ENCODE measurements at regions not wholly inside any gene's neighbourhood (a gene's known extent, or its start where the extent isn't known, plus 50 kb on each side); places are given as distances from the start of the nearest gene placed in this dataset.

- Mint-ChIP-seq H3K4me1 (no peaks in the 10 kb centered on the region), H3K27ac (no peak overlapping the region), H3K4me3 (no peak overlapping the region), H3K9me3 (peaks cover 0 to 17% (median 4%) of the 10 kb centered on the region in 7 donors), H3K27me3 (peaks cover 11 to 25% (median 12%) of the 10 kb centered on the region in 3 donors), H3K36me3 (peaks cover 0 to 7% of the 10 kb centered on the region in 2 donors)
- DNase-seq (no peak), ATAC-seq (ENCODE audit: low read depth in 2 of 2) (no peak)
Measured at GRCh38 chr2:160837416-160837815, 322.8 kb upstream of the TANK start.

- no peak overlapping the region for H3K27ac Mint-ChIP-seq
- DNase-seq: no peak
- peaks cover 0 to 7% of the 10 kb centered on the region in 2 donors for H3K36me3 Mint-ChIP-seq
- H3K9me3 Mint-ChIP-seq: peaks cover 0 to 19% (median 4%) of the 10 kb centered on the region in 7 donors
- no peak for ATAC-seq (ENCODE audit: low read depth in 2 of 2)
- peaks cover 11 to 25% (median 12%) of the 10 kb centered on the region in 3 donors for H3K27me3 Mint-ChIP-seq
- H3K4me3 Mint-ChIP-seq: no peak overlapping the region
- no peaks in the 10 kb centered on the region for H3K4me1 Mint-ChIP-seq
Measured at GRCh38 chr2:160838147-160838546, 322.1 kb upstream of the TANK start.

- Mint-ChIP-seq H3K27me3 (peaks cover 11 to 25% (median 15%) of the 10 kb centered on the region in 3 donors), H3K4me3 (no peak overlapping the region), H3K4me1 (no peaks in the 10 kb centered on the region), H3K36me3 (peaks cover 0 to 7% of the 10 kb centered on the region in 2 donors), H3K9me3 (peaks cover 5 to 24% (median 8%) of the 10 kb centered on the region in 7 donors), H3K27ac (no peak overlapping the region)
- ATAC-seq (ENCODE audit: low read depth in 2 of 2): no peak
- no peak for DNase-seq
Measured at GRCh38 chr2:160838691-160839090, 321.5 kb upstream of the TANK start.

GRCh38 chr2:160842286-160842685 is 317.9 kb upstream of the TANK start:
- Mint-ChIP-seq H3K27me3 (peaks cover 6 to 13% (median 10%) of the 10 kb centered on the region in 3 donors), H3K36me3 (peaks cover 0 to 7% of the 10 kb centered on the region in 2 donors), H3K4me3 (no peak overlapping the region), H3K27ac (no peak overlapping the region), H3K9me3 (peaks cover 5 to 35% (median 15%) of the 10 kb centered on the region in 7 donors), H3K4me1 (no peaks in the 10 kb centered on the region)
- ATAC-seq (ENCODE audit: low read depth in 2 of 2): no peak
- no peak for DNase-seq

- ATAC-seq (ENCODE audit: low read depth in 2 of 2) (no peak), DNase-seq (no peak)
- H3K36me3 Mint-ChIP-seq: no peaks in the 10 kb centered on the region
- H3K27ac Mint-ChIP-seq: no peak overlapping the region
- peaks cover 0 to 5% (median 0%) of the 10 kb centered on the region in 7 donors for H3K9me3 Mint-ChIP-seq
- no peaks in the 10 kb centered on the region for H3K4me1 Mint-ChIP-seq
- peaks cover 0 to 15% (median 8%) of the 10 kb centered on the region in 3 donors for H3K27me3 Mint-ChIP-seq
- H3K4me3 Mint-ChIP-seq: no peak overlapping the region
Measured at GRCh38 chr2:160859096-160859495, 301.1 kb upstream of the TANK start.

- no peaks in the 10 kb centered on the region for H3K4me1 Mint-ChIP-seq
- H3K27me3 Mint-ChIP-seq: peaks cover 0 to 15% (median 8%) of the 10 kb centered on the region in 3 donors
- H3K36me3 Mint-ChIP-seq: no peaks in the 10 kb centered on the region
- no peak overlapping the region for H3K4me3 Mint-ChIP-seq
- peaks cover 0 to 5% (median 0%) of the 10 kb centered on the region in 7 donors for H3K9me3 Mint-ChIP-seq
- DNase-seq (no peak), ATAC-seq (ENCODE audit: low read depth in 2 of 2) (no peak)
- H3K27ac Mint-ChIP-seq: no peak overlapping the region
Measured at GRCh38 chr2:160862226-160862625, 298.0 kb upstream of the TANK start.

DNA sequence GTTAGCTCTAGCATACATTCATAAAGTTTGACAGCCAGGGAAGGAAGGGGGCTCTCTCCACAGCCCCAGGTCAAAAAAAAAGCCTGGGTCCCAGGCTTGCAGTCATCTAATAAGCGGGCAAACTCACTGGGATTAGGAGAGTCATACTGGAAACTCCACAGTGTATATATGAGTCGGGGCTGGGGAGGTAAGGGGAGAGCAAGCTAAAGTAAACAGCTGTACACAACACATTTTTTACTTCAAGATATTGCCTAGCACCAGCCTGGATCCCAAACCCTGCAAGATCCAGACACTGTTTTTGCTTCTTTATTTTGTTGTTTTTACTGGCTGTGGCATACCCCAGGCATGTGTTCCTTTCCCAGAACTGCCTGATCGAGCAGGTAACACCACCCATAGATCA is 291.3 kb upstream of the TANK start:
- H3K4me1 Mint-ChIP-seq: no peaks in the 10 kb centered on the region
- ATAC-seq (ENCODE audit: low read depth in 2 of 2): no peak

DNA sequence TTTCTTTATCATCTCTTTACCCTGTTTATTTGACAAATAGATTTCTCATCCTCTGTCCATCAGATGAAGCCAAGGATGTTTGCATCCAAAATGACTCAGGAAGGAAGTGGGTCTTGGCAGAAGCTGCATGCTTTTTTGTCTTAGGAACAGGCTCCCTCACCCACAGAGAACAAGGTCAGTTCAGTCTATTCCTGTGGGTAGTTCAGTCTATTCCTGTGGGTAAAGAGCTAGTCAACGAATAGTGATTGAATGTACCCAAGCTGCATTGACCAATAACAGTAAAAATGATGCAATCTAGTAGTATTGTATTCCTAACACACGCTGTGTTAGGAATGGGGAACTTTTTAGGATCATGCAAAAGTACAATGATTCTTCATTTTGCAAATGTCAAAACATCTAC is 290.8 kb upstream of the TANK start:
- Mint-ChIP-seq H3K4me3 (no peak overlapping the region), H3K27me3 (peaks cover 0 to 9% (median 5%) of the 10 kb centered on the region in 3 donors), H3K27ac (no peak overlapping the region), H3K36me3 (no peaks in the 10 kb centered on the region), H3K4me1 (no peaks in the 10 kb centered on the region), H3K9me3 (no peaks in the 10 kb centered on the region)
- DNase-seq (no peak), ATAC-seq (ENCODE audit: low read depth in 2 of 2) (no peak)

More for the DNA sequence above, 291.3 kb upstream of the TANK start:
- no peak overlapping the region for H3K4me3 Mint-ChIP-seq
- no peaks in the 10 kb centered on the region for H3K36me3 Mint-ChIP-seq
- no peak overlapping the region for H3K27ac Mint-ChIP-seq
- no peaks in the 10 kb centered on the region for H3K9me3 Mint-ChIP-seq
- peaks cover 0 to 9% (median under 1%) of the 10 kb centered on the region in 3 donors for H3K27me3 Mint-ChIP-seq
- no peak for DNase-seq

DNA sequence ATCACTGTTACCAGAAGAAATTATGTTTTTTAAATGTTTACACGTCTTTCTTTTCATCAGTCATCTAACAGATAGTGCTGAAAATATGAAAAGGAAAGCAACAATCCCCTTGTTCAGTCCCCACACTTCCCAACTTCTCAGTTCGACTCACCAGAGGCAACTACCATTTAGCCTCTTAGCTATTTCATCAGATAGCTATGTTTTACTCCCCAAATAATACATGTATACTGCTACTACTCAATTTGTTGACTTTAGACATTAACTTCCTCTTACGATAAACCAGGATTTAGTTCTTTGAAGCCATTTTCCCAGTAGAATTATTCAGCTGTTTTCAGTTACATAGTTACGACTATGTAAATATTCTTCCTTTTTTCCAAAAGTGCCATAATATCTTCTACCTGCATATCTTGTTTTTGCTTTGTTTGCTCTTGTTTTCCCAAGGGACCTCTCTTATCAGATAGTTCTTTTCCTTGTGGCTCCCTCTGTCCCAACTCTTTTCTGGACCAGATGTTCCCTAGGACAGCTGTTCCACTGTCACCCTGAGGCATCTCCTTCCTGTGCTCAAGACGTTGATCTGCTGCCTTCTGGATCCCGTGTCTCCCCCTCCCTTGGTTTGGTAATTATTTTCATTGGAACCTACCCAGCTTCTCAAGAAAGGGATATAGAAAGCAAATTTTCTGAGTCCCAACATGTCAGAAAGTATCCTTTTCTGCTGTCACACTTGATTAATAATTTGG is 289.3 kb upstream of the TANK start:
- ATAC-seq (ENCODE audit: low read depth in 2 of 2): no peak
- Mint-ChIP-seq H3K4me3 (no peak overlapping the region), H3K27me3 (peaks cover 0 to 9% (median 5%) of the 10 kb centered on the region in 3 donors), H3K36me3 (no peaks in the 10 kb centered on the region), H3K4me1 (no peaks in the 10 kb centered on the region), H3K27ac (no peak overlapping the region), H3K9me3 (no peaks in the 10 kb centered on the region)
- no peak for DNase-seq

- no peaks in the 10 kb centered on the region for H3K9me3 Mint-ChIP-seq
Measured at GRCh38 chr2:160871953-160872352, 288.3 kb upstream of the TANK start.

GRCh38 chr2:160876029-160876428 is 284.2 kb upstream of the TANK start:
- Mint-ChIP-seq H3K36me3 (no peaks in the 10 kb centered on the region), H3K27me3 (peaks cover 0 to 9% (median 6%) of the 10 kb centered on the region in 3 donors), H3K27ac (no peak overlapping the region), H3K4me3 (no peak overlapping the region), H3K9me3 (no peaks in the 10 kb centered on the region), H3K4me1 (no peaks in the 10 kb centered on the region)
- DNase-seq (no peak), ATAC-seq (ENCODE audit: low read depth in 2 of 2) (no peak)

More at GRCh38 chr2:160871953-160872352, 288.3 kb upstream of the TANK start:
- Mint-ChIP-seq H3K4me1 (no peaks in the 10 kb centered on the region), H3K27ac (peak overlapping the region in 1 of 6 donors; percentile 59), H3K27me3 (peaks cover 0 to 9% (median 5%) of the 10 kb centered on the region in 3 donors), H3K36me3 (no peaks in the 10 kb centered on the region), H3K4me3 (no peak overlapping the region)
- ATAC-seq (ENCODE audit: low read depth in 2 of 2) (no peak), DNase-seq (no peak)

DNA sequence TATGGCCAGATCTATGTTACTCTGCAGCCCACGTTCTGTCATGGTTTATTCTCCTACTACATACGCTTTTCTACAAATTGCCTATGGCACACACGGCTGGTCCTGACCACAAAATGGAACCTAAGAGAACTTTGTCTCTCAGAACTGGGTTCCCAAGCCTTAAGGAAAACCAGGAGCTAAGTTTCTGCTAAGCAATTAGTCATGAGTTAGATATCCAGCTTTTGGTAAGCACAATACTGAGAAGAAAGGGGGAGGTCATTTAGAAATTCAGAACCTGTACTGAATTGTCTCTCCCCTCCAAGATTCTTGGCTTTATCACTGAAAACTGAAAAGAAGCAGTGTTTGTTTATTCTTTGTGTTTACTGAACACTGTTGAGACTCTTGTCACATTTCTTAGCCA is 283.5 kb upstream of the TANK start:
- H3K36me3 Mint-ChIP-seq: no peaks in the 10 kb centered on the region
- H3K4me1 Mint-ChIP-seq: no peaks in the 10 kb centered on the region
- ATAC-seq (ENCODE audit: low read depth in 2 of 2) (no peak), DNase-seq (no peak)
- peaks cover 0 to 9% (median 0%) of the 10 kb centered on the region in 3 donors for H3K27me3 Mint-ChIP-seq
- H3K4me3 Mint-ChIP-seq: no peak overlapping the region
- H3K9me3 Mint-ChIP-seq: no peaks in the 10 kb centered on the region
- no peak overlapping the region for H3K27ac Mint-ChIP-seq

DNA sequence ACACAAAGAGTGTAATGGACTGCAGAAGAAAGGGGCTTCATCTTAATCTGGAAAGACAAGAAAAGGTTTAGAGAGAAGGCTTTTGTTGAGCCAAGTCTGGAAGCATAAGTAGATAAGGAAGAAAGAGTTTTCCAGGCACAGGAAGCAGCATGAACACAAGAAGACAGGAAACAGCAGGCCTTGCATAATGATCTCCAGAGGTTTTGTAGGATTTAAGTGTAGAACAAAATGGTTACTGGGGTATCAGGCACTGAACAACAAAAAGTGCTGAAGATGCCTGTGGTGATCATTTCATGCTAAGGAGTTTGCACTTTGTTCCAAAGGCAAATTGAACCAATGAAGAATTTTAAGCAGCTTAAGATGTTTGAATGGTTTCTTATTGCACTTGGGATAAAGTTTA is 281.6 kb upstream of the TANK start:
- Mint-ChIP-seq H3K9me3 (no peaks in the 10 kb centered on the region), H3K27ac (no peak overlapping the region), H3K4me3 (no peak overlapping the region), H3K27me3 (peaks cover 0 to 9% (median 0%) of the 10 kb centered on the region in 3 donors), H3K36me3 (no peaks in the 10 kb centered on the region), H3K4me1 (no peaks in the 10 kb centered on the region)
- no peak for DNase-seq
- no peak for ATAC-seq (ENCODE audit: low read depth in 2 of 2)

GRCh38 chr2:160882906-160883305 is 277.3 kb upstream of the TANK start:
- H3K9me3 Mint-ChIP-seq: no peaks in the 10 kb centered on the region
- no peaks in the 10 kb centered on the region for H3K4me1 Mint-ChIP-seq
- H3K36me3 Mint-ChIP-seq: no peaks in the 10 kb centered on the region
- ATAC-seq (ENCODE audit: low read depth in 2 of 2): no peak
- peaks cover 0 to 4% (median 0%) of the 10 kb centered on the region in 3 donors for H3K27me3 Mint-ChIP-seq
- no peak for DNase-seq
- no peak overlapping the region for H3K4me3 Mint-ChIP-seq
- H3K27ac Mint-ChIP-seq: no peak overlapping the region
